Endothelial cell of umbilical vein (primary cell): ENCODE measurements at regions not wholly inside any gene's neighbourhood (a gene's known extent, or its start where the extent isn't known, plus 50 kb on each side); places are given as distances from the start of the nearest gene placed in this dataset.

Experiments used
- BruUV-seq: library from RNA; stranded (reverse); fragments of 400-500 nt; replicated peaks from 2 replicates; lab custom pipeline; 2021; lab: Mats Ljungman, UMichigan
- CTCF ChIA-PET: fragments of 300-600, 350-600 bp; sonication (Branson Sonifier 250); formaldehyde crosslinking; loops from one replicate; lab custom pipeline; 2021; ENCODE audit warnings: antibody characterized with exemption, inconsistent platforms; lab: Charles Lee
- POLR2A ChIA-PET: fragments of 300-600, 350-600 bp; sonication (Branson Sonifier 250); formaldehyde crosslinking; loops from one replicate; lab custom pipeline; 2021; ENCODE audit warnings: antibody characterized with exemption, inconsistent platforms; lab: Charles Lee
- DNase-seq: peaks from one replicate; pipeline ENCODE4 v3.0.0-alpha.2; 2011; ENCODE audit warnings: low read depth, low spot score
- FAIRE-seq: peaks from 2 replicates; lab custom pipeline; 2011; peaks lifted over from hg19 to GRCh38; lab: Jason Lieb, UNC
- H2AFZ ChIP-seq: 2 replicates; pipeline ENCODE4 v1.6.0; 2012; ENCODE audit warnings: low read depth, low read length, control low read depth, inconsistent platforms
- H3K27ac ChIP-seq: 2 replicates; pipeline ENCODE4 v1.5.1; 2011; ENCODE audit warnings: low read depth, mild to moderate bottlenecking, control low read depth, low read length, moderate library complexity; ENCODE audit not compliant: insufficient read depth
- H3K27me3 ChIP-seq, 2 experiments: 2 replicates each; pipeline versions ENCODE4 v1.6.0 to v1.6.1; 2011; ENCODE audit warnings: low read length in 2 of 2, mixed read lengths in 1 of 2; ENCODE audit not compliant: control insufficient read depth in 2 of 2, insufficient read depth in 2 of 2
- H3K36me3 ChIP-seq, 2 experiments: 2 replicates in 1 of 2; 3 replicates in 1 of 2; pipeline ENCODE4 v1.5.1; 2011; ENCODE audit warnings: low read length in 2 of 2, mild to moderate bottlenecking in 1 of 2, moderate library complexity in 1 of 2; ENCODE audit not compliant: control insufficient read depth in 2 of 2, insufficient read depth in 2 of 2; ENCODE audit errors: extremely low read depth in 1 of 2
- H3K4me1 ChIP-seq: 3 replicates; pipeline ENCODE4 v1.5.1; 2011; ENCODE audit warnings: mild to moderate bottlenecking, low read length; ENCODE audit not compliant: control insufficient read depth, insufficient read depth; ENCODE audit errors: extremely low read depth
- H3K4me2 ChIP-seq: 2 replicates; pipeline ENCODE4 v1.6.1; 2011; ENCODE audit warnings: low read length, control low read depth, mixed read lengths; ENCODE audit not compliant: insufficient read depth
- H3K4me3 ChIP-seq, 3 experiments: fragments of 200-600 bp in 1 of 3; sonication (generic), shearing (Covaris generic) in 1 of 3; replicated peaks in 1 of 3; 2 replicates each; pipeline ENCODE4 v1.5.1; 2011 to 2016; ENCODE audit warnings: control low read depth in 3 of 3, low read length in 3 of 3, mild to moderate bottlenecking in 2 of 3, inconsistent platforms in 1 of 3, low read depth in 1 of 3, moderate library complexity in 1 of 3; ENCODE audit not compliant: insufficient read depth in 1 of 3
- H3K79me2 ChIP-seq: 2 replicates; pipeline ENCODE4 v1.6.0; 2012; ENCODE audit warnings: low read length, inconsistent platforms; ENCODE audit not compliant: control insufficient read depth, insufficient read depth
- H3K9ac ChIP-seq: replicated peaks from 2 replicates; pipeline ENCODE3; 2011; ENCODE audit warnings: low read length, control low read depth; ENCODE audit not compliant: insufficient read depth; ENCODE audit errors: extremely low read depth
- H3K9me1 ChIP-seq: replicated peaks from 3 replicates; pipeline ENCODE4 v1.6.0; 2011; ENCODE audit warnings: mild to moderate bottlenecking, low read length; ENCODE audit not compliant: control insufficient read depth, insufficient read depth; ENCODE audit errors: extremely low read depth
- H3K9me3 ChIP-seq: replicated peaks from 2 replicates; pipeline ENCODE4 v1.5.1; 2012; ENCODE audit warnings: low read length, inconsistent platforms; ENCODE audit not compliant: control insufficient read depth, insufficient read depth
- H4K20me1 ChIP-seq: replicated peaks from 2 replicates; pipeline ENCODE3; 2011; ENCODE audit warnings: mild to moderate bottlenecking, low read length; ENCODE audit not compliant: control insufficient read depth, insufficient read depth; ENCODE audit errors: extremely low read depth
- CTCF ChIP-seq, 2 donors: IDR thresholded peaks; 1 replicate in 1 of 2; 2 replicates in 1 of 2; pipeline ENCODE4 v1.5.1; 2011; ENCODE audit warnings: low read length in 2 of 2, mild to moderate bottlenecking in 2 of 2, moderate library complexity in 2 of 2, control low read depth in 1 of 2, inconsistent platforms in 1 of 2, low read depth in 1 of 2; ENCODE audit not compliant: insufficient read depth in 1 of 2; ENCODE audit errors: extremely low read depth in 1 of 2
- EZH2 ChIP-seq: IDR thresholded peaks from 2 replicates; pipeline ENCODE4 v1.6.1; 2012; ENCODE audit warnings: borderline replicate concordance, low read depth, mild to moderate bottlenecking, moderate library complexity, low read length, inconsistent platforms; ENCODE audit not compliant: severe bottlenecking
- FOS ChIP-seq: IDR thresholded peaks from 2 replicates; pipeline ENCODE4 v1.6.1; 2011; ENCODE audit warnings: mild to moderate bottlenecking, low read length, moderate library complexity, borderline replicate concordance; ENCODE audit not compliant: insufficient read depth
- GATA2 ChIP-seq: IDR thresholded peaks from 2 replicates; pipeline ENCODE4 v1.7.0; 2011; ENCODE audit warnings: low read depth, mild to moderate bottlenecking, moderate library complexity, mixed read lengths, low read length; ENCODE audit not compliant: insufficient read length, insufficient read depth
- JUN ChIP-seq: IDR thresholded peaks from 2 replicates; pipeline ENCODE4 v1.6.1; 2011; ENCODE audit warnings: borderline replicate concordance, low read depth; ENCODE audit not compliant: insufficient read length, insufficient read depth
- MAX ChIP-seq: IDR thresholded peaks from 2 replicates; pipeline ENCODE4 v1.6.1; 2011; ENCODE audit not compliant: insufficient read depth, insufficient read length
- MYC ChIP-seq: IDR thresholded peaks from one replicate; pipeline ENCODE4 v1.6.1; 2011; ENCODE audit warnings: mild to moderate bottlenecking, low read depth, low read length
- POLR2A ChIP-seq: IDR thresholded peaks from 2 replicates; pipeline ENCODE4 v1.6.1; 2012; ENCODE audit warnings: low read depth, mild to moderate bottlenecking, control low read depth, low read length
- POLR2AphosphoS5 ChIP-seq: IDR thresholded peaks from 2 replicates; pipeline ENCODE4 v1.6.1; 2012; ENCODE audit warnings: low read depth, mild to moderate bottlenecking, control low read depth, low read length, moderate library complexity; ENCODE audit not compliant: insufficient read depth
- dilution Hi-C: fragments of 300-500 bp; cut with MboI; formaldehyde crosslinking; loops from one replicate; pipeline ENCODE4 v1.15.0; 2019; ENCODE audit warnings: low sequenced_read_pairs; ENCODE audit not compliant: extremely low pct_ligation_motif_present
- intact Hi-C: fragments of 100-400 bp; cut with micrococcal nuclease; formaldehyde crosslinking; loops from one replicate; pipeline ENCODE4 v1.10.0; 2022

- ChIA-PET CTCF (no interaction called here), POLR2A (no interaction called here)
- no peak overlapping the region for H3K4me2 ChIP-seq
- dilution Hi-C loops (no loop called here), intact Hi-C loops (no loop called here)
- no peaks in the 10 kb centered on the region for H3K79me2 ChIP-seq
- no peaks in the 10 kb centered on the region for H3K4me1 ChIP-seq
- BruUV-seq, result no TSS peak
- H3K9me1 ChIP-seq, result no peaks in the 10 kb centered on the region
- no peaks in the 10 kb centered on the region for H3K27me3 ChIP-seq
- FAIRE-seq (no peak), DNase-seq (no peak)
- H3K9ac ChIP-seq, result no peak overlapping the region
- no peak overlapping the region for H3K27ac ChIP-seq
- no peaks in the 10 kb centered on the region for H4K20me1 ChIP-seq
- no peak for TF ChIP-seq MAX
- H2AFZ ChIP-seq, result no peak overlapping the region
- no peak overlapping the region for H3K4me3 ChIP-seq
- no peaks in the 10 kb centered on the region for H3K36me3 ChIP-seq
- peaks cover 10% of the 10 kb centered on the region for H3K9me3 ChIP-seq
These were observed 647.5 kb downstream of the TYW1 start for GRCh38 chr7:67644151-67644550.

GRCh38 chr7:67652937-67653336 lies 656.3 kb downstream of the TYW1 start:
- CTCF ChIA-PET, result no interaction called here

More at GRCh38 chr7:67652937-67653336, 656.3 kb downstream of the TYW1 start:
- BruUV-seq, result no TSS peak
- Histone ChIP-seq H3K36me3 (no peaks in the 10 kb centered on the region), H3K9ac (no peak overlapping the region), H3K4me3 (no peak overlapping the region), H2AFZ (no peak overlapping the region), H3K79me2 (no peaks in the 10 kb centered on the region), H3K4me2 (no peak overlapping the region), H4K20me1 (no peaks in the 10 kb centered on the region), H3K4me1 (no peaks in the 10 kb centered on the region), H3K9me3 (peaks cover 8% of the 10 kb centered on the region), H3K27me3 (no peaks in the 10 kb centered on the region), H3K27ac (no peak overlapping the region), H3K9me1 (no peaks in the 10 kb centered on the region)
- FAIRE-seq (no peak), DNase-seq (no peak)
- POLR2A ChIA-PET, result no interaction called here
- dilution Hi-C loops, result no loop called here
- no peak for TF ChIP-seq FOS
- no peak for TF ChIP-seq CTCF (IDR thresholded peaks at IDR 0.05; ENCODE audit: extremely low read depth in 1 of 2, insufficient read depth in 1 of 2, low read depth in 1 of 2, low read length in 2 of 2)
- TF ChIP-seq MYC, result no peak
- TF ChIP-seq POLR2A, result no peak
- no peak for TF ChIP-seq GATA2
- no peak for TF ChIP-seq MAX
- no peak for TF ChIP-seq JUN
- no peak for TF ChIP-seq EZH2
- no peak for TF ChIP-seq POLR2AphosphoS5
- intact Hi-C loops, result no loop called here
